Effector memory CD4-positive, alpha-beta T cell (primary cell): ENCODE measurements at regions not wholly inside any gene's neighbourhood (a gene's known extent, or its start where the extent isn't known, plus 50 kb on each side); places are given as distances from the start of the nearest gene placed in this dataset.

Experiments used
- DNase-seq, 3 donors: peaks; one replicate each; pipeline ENCODE4 v3.0.0-alpha.2; 2020
- H3K27ac ChIP-seq: 2 replicates; pipeline ENCODE4 v1.7.0; 2013; ENCODE audit warnings: mild to moderate bottlenecking, low read length, moderate library complexity; ENCODE audit not compliant: insufficient read depth, poor library complexity, severe bottlenecking
- H3K27me3 ChIP-seq: replicated peaks from 2 replicates; pipeline ENCODE4 v1.7.0; 2013; ENCODE audit warnings: mild to moderate bottlenecking, low read length; ENCODE audit not compliant: insufficient read depth, control insufficient read depth, poor library complexity, severe bottlenecking
- H3K36me3 ChIP-seq: 2 replicates; pipeline ENCODE4 v1.7.0; 2013; ENCODE audit warnings: mild to moderate bottlenecking, low read length, moderate library complexity; ENCODE audit not compliant: control insufficient read depth, insufficient read depth
- H3K4me1 ChIP-seq: 2 replicates; pipeline ENCODE4 v1.7.0; 2013; ENCODE audit warnings: low read length, mild to moderate bottlenecking; ENCODE audit not compliant: control insufficient read depth, insufficient read depth, poor library complexity, severe bottlenecking
- H3K4me3 ChIP-seq: 2 replicates; pipeline ENCODE4 v1.7.0; 2013; ENCODE audit warnings: low read length, low read depth, mild to moderate bottlenecking; ENCODE audit not compliant: insufficient read depth, poor library complexity, severe bottlenecking
- H3K9me3 ChIP-seq: 2 replicates; pipeline ENCODE4 v1.7.0; 2013; ENCODE audit warnings: mild to moderate bottlenecking, low read length, moderate library complexity; ENCODE audit not compliant: control insufficient read depth

GRCh38 chr4:28385801-28386200, 1525.2 kb downstream of the STIM2 start:
- DNase-seq: no peak
- H3K27me3 ChIP-seq: no peaks in the 10 kb centered on the region
- no peak overlapping the region for H3K27ac ChIP-seq

GRCh38 chr4:28386776-28387175, 1526.1 kb downstream of the STIM2 start:
- Histone ChIP-seq H3K36me3 (no peaks in the 10 kb centered on the region), H3K27me3 (no peaks in the 10 kb centered on the region), H3K9me3 (no peaks in the 10 kb centered on the region), H3K4me1 (no peaks in the 10 kb centered on the region), H3K27ac (no peak overlapping the region), H3K4me3 (no peak overlapping the region)
- no peak for DNase-seq

More at GRCh38 chr4:28385801-28386200, 1525.2 kb downstream of the STIM2 start:
- no peaks in the 10 kb centered on the region for H3K36me3 ChIP-seq
- H3K4me1 ChIP-seq: no peaks in the 10 kb centered on the region
- no peaks in the 10 kb centered on the region for H3K9me3 ChIP-seq
- no peak overlapping the region for H3K4me3 ChIP-seq

GRCh38 chr4:28388471-28388870, 1527.8 kb downstream of the STIM2 start:
- H3K9me3 ChIP-seq: no peaks in the 10 kb centered on the region
- no peaks in the 10 kb centered on the region for H3K4me1 ChIP-seq
- no peak overlapping the region for H3K4me3 ChIP-seq
- no peak overlapping the region for H3K27ac ChIP-seq
- H3K36me3 ChIP-seq: no peaks in the 10 kb centered on the region
- no peak for DNase-seq
- no peaks in the 10 kb centered on the region for H3K27me3 ChIP-seq

GRCh38 chr4:28391877-28392276, 1531.2 kb downstream of the STIM2 start:
- no peak for DNase-seq
- Histone ChIP-seq H3K9me3 (no peaks in the 10 kb centered on the region), H3K4me1 (no peaks in the 10 kb centered on the region), H3K27me3 (no peaks in the 10 kb centered on the region), H3K4me3 (no peak overlapping the region), H3K36me3 (no peaks in the 10 kb centered on the region), H3K27ac (no peak overlapping the region)

- Histone ChIP-seq H3K4me3 (no peak overlapping the region), H3K36me3 (no peaks in the 10 kb centered on the region), H3K27me3 (no peaks in the 10 kb centered on the region), H3K9me3 (no peaks in the 10 kb centered on the region), H3K27ac (no peak overlapping the region), H3K4me1 (no peaks in the 10 kb centered on the region)
- DNase-seq: no peak
Measured at GRCh38 chr4:28402751-28403150, 1542.1 kb downstream of the STIM2 start.

GRCh38 chr4:28421221-28421620, 1560.6 kb downstream of the STIM2 start:
- Histone ChIP-seq H3K4me3 (no peak overlapping the region), H3K9me3 (no peaks in the 10 kb centered on the region), H3K27ac (no peak overlapping the region), H3K4me1 (no peaks in the 10 kb centered on the region), H3K27me3 (no peaks in the 10 kb centered on the region), H3K36me3 (no peaks in the 10 kb centered on the region)
- DNase-seq: no peak

- no peaks in the 10 kb centered on the region for H3K36me3 ChIP-seq
- no peaks in the 10 kb centered on the region for H3K4me1 ChIP-seq
- no peak overlapping the region for H3K27ac ChIP-seq
- no peak for DNase-seq
- H3K4me3 ChIP-seq: no peak overlapping the region
- no peaks in the 10 kb centered on the region for H3K27me3 ChIP-seq
- no peaks in the 10 kb centered on the region for H3K9me3 ChIP-seq
Measured at GRCh38 chr4:28426251-28426650, 1565.6 kb downstream of the STIM2 start.

GRCh38 chr4:28427306-28428085, 1566.9 kb downstream of the STIM2 start:
- no peak overlapping the region for H3K4me3 ChIP-seq
- no peaks in the 10 kb centered on the region for H3K9me3 ChIP-seq
- DNase-seq: no peak
- H3K27me3 ChIP-seq: no peaks in the 10 kb centered on the region
- no peaks in the 10 kb centered on the region for H3K4me1 ChIP-seq
- H3K27ac ChIP-seq: no peak overlapping the region
- H3K36me3 ChIP-seq: no peaks in the 10 kb centered on the region

- H3K4me1 ChIP-seq: no peaks in the 10 kb centered on the region
Measured at GRCh38 chr4:28432348-28433025, 1571.8 kb downstream of the STIM2 start.

GRCh38 chr4:28435314-28435713, 1574.7 kb downstream of the STIM2 start:
- Histone ChIP-seq H3K36me3 (no peaks in the 10 kb centered on the region), H3K27ac (no peak overlapping the region), H3K27me3 (no peaks in the 10 kb centered on the region), H3K4me3 (no peak overlapping the region), H3K4me1 (no peaks in the 10 kb centered on the region), H3K9me3 (no peaks in the 10 kb centered on the region)
- DNase-seq: no peak

More at GRCh38 chr4:28432348-28433025, 1571.8 kb downstream of the STIM2 start:
- no peaks in the 10 kb centered on the region for H3K36me3 ChIP-seq
- no peak overlapping the region for H3K27ac ChIP-seq
- H3K9me3 ChIP-seq: no peaks in the 10 kb centered on the region
- no peaks in the 10 kb centered on the region for H3K27me3 ChIP-seq
- no peak overlapping the region for H3K4me3 ChIP-seq
- DNase-seq: no peak
